ENCODE measurements at regions not wholly inside any gene's neighbourhood (a gene's known extent, or its start where the extent isn't known, plus 50 kb on each side); places are given as distances from the start of the nearest gene placed in this dataset.

DNA sequence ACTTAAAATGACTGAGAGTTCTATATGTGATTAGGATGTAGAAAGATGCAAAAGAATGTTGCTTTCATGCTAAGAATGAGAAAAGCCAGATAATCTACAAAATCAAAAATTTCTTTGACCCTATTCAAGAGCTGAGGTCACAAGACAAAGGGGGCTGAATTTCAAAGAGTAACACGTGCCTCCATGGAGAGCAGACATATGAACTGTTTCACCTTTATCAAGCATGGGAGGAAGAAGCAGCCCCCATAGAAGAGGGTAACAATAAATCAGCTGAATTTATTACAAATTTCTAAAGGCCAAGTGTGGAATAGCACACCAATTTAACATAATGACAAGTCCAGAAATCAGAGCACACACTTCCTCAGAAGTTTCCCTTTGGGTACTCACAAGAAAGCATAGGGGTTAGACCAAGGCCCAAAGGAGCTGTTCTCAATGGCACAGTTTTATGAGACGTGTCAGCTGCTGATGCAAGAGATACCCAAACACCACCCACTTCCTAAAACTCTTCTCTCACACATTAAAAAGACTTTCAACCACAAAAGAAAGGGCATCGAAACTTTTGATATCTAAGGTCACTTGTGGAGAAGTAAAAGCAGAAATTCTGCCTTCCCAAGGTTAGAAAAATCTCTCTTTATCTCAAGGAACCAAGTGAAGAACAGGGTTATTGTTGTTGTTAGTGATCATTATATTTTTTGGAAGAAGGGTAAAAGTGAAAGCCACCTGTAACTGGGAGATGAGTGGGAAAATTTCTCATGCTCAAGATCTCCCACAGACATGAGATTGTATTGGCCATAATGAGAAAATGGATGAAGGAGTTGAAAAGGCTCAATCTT, 950.1 kb downstream of the TRIB2 start:
- Histone ChIP-seq H3K27me3 (ENCODE audit: control insufficient read depth in 2 of 2, insufficient read depth in 2 of 2, low read length in 2 of 2) (no peaks in the 10 kb centered on the region), H3K4me1 (ENCODE audit: control insufficient read depth, extremely low read depth, insufficient read depth, low read length) (no peaks in the 10 kb centered on the region), H2AFZ (ENCODE audit: low read depth, low read length) (no peak overlapping the region), H3K9me1 (replicated peaks; ENCODE audit: control insufficient read depth, extremely low read depth, insufficient read depth, low read length) (no peaks in the 10 kb centered on the region), H3K9ac (replicated peaks; ENCODE audit: extremely low read depth, insufficient read depth, low read length) (no peak overlapping the region), H3K4me2 (ENCODE audit: insufficient read depth, low read length) (no peak overlapping the region), H4K20me1 (replicated peaks; ENCODE audit: control insufficient read depth, extremely low read depth, insufficient read depth, low read length) (no peaks in the 10 kb centered on the region), H3K79me2 (ENCODE audit: control insufficient read depth, insufficient read depth, low read length) (no peaks in the 10 kb centered on the region), H3K9me3 (replicated peaks; ENCODE audit: control insufficient read depth, insufficient read depth, low read length) (peaks cover 2% of the 10 kb centered on the region), H3K27ac (ENCODE audit: insufficient read depth, low read depth, low read length) (no peak overlapping the region), H3K36me3 (ENCODE audit: control insufficient read depth in 2 of 2, extremely low read depth in 1 of 2, insufficient read depth in 2 of 2, low read length in 2 of 2) (no peaks in the 10 kb centered on the region), H3K4me3 (replicated peaks in 1 of 3; ENCODE audit: insufficient read depth in 1 of 3, low read depth in 1 of 3, low read length in 3 of 3) (no peak overlapping the region)
- BruUV-seq (replicated peaks) = no TSS peak
- DNase-seq (ENCODE audit: low read depth, low spot score) = no peak
- intact Hi-C loops (cut with micrococcal nuclease) = no loop called here
- TF ChIP-seq GATA2 (IDR thresholded peaks at IDR 0.05; ENCODE audit: insufficient read depth, insufficient read length, low read depth, low read length) = no peak
- no peak for TF ChIP-seq JUN (IDR thresholded peaks at IDR 0.05; ENCODE audit: borderline replicate concordance, insufficient read depth, insufficient read length, low read depth)
- TF ChIP-seq, protein P1, sequence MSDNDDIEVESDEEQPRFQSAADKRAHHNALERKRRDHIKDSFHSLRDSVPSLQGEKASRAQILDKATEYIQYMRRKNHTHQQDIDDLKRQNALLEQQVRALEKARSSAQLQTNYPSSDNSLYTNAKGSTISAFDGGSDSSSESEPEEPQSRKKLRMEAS (IDR thresholded peaks at IDR 0.05; ENCODE audit: insufficient read depth, insufficient read length) = no peak
- TF ChIP-seq MYC (IDR thresholded peaks at IDR 0.05; ENCODE audit: low read depth, low read length) = no peak
- TF ChIP-seq, protein P2, sequence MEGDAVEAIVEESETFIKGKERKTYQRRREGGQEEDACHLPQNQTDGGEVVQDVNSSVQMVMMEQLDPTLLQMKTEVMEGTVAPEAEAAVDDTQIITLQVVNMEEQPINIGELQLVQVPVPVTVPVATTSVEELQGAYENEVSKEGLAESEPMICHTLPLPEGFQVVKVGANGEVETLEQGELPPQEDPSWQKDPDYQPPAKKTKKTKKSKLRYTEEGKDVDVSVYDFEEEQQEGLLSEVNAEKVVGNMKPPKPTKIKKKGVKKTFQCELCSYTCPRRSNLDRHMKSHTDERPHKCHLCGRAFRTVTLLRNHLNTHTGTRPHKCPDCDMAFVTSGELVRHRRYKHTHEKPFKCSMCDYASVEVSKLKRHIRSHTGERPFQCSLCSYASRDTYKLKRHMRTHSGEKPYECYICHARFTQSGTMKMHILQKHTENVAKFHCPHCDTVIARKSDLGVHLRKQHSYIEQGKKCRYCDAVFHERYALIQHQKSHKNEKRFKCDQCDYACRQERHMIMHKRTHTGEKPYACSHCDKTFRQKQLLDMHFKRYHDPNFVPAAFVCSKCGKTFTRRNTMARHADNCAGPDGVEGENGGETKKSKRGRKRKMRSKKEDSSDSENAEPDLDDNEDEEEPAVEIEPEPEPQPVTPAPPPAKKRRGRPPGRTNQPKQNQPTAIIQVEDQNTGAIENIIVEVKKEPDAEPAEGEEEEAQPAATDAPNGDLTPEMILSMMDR (IDR thresholded peaks at IDR 0.05; ENCODE audit: extremely low read depth in 1 of 2, insufficient read depth in 1 of 2, low read depth in 1 of 2, low read length in 2 of 2) = no peak
- TF ChIP-seq EZH2 (IDR thresholded peaks at IDR 0.05; ENCODE audit: borderline replicate concordance, low read depth, low read length, severe bottlenecking) = no peak
- no peak for TF ChIP-seq FOS (IDR thresholded peaks at IDR 0.05; ENCODE audit: borderline replicate concordance, insufficient read depth, low read length)
- TF ChIP-seq POLR2A (IDR thresholded peaks at IDR 0.05; ENCODE audit: low read depth, low read length) = no peak
- no peak for TF ChIP-seq POLR2AphosphoS5 (IDR thresholded peaks at IDR 0.05; ENCODE audit: insufficient read depth, low read depth, low read length)
- no peak for FAIRE-seq
- dilution Hi-C loops (cut with MboI; ENCODE audit: extremely low pct_ligation_motif_present, low sequenced_read_pairs) = no loop called here
- CTCF ChIA-PET = no interaction called here
- POLR2A ChIA-PET = no interaction called here

All from endothelial cell of umbilical vein (primary cell).